Loucy (cell line): ENCODE measurements at regions not wholly inside any gene's neighbourhood (a gene's known extent, or its start where the extent isn't known, plus 50 kb on each side); places are given as distances from the start of the nearest gene placed in this dataset.

Experiments used
- H2AFZ ChIP-seq: fragments of 200-600 bp; sonication (generic); 2 replicates; pipeline ENCODE4 v1.6.0; 2016; ENCODE audit warnings: antibody characterized with exemption, mild to moderate bottlenecking, low read length, moderate library complexity
- H3F3A ChIP-seq: fragments of 200-600 bp; 2 replicates; pipeline ENCODE4 v1.6.0; 2016; ENCODE audit warnings: antibody characterized with exemption, low read depth, mild to moderate bottlenecking
- H3K27me3 ChIP-seq: fragments of 200-600 bp; sonication (generic); 2 replicates; pipeline ENCODE4 v1.6.1; 2014; ENCODE audit warnings: low read length, mild to moderate bottlenecking; ENCODE audit not compliant: insufficient read depth, poor library complexity, severe bottlenecking
- H3K36me3 ChIP-seq: fragments of 200-600 bp; sonication (generic); 2 replicates; pipeline ENCODE4 v1.6.1; 2016; ENCODE audit warnings: low read length; ENCODE audit not compliant: insufficient read depth
- H3K4me1 ChIP-seq: fragments of 200-600 bp; sonication (generic); 2 replicates; pipeline ENCODE4 v1.5.1; 2014; ENCODE audit warnings: low read length, mild to moderate bottlenecking; ENCODE audit not compliant: insufficient read depth, poor library complexity, severe bottlenecking
- H3K4me2 ChIP-seq: fragments of 200-600 bp; sonication (generic); 2 replicates; pipeline ENCODE4 v1.6.0; 2014; ENCODE audit warnings: antibody characterized with exemption, low read length, low read depth, mild to moderate bottlenecking; ENCODE audit not compliant: poor library complexity, severe bottlenecking
- H3K4me3 ChIP-seq: fragments of 200-600 bp; sonication (generic); 2 replicates; pipeline ENCODE4 v1.5.1; 2014; ENCODE audit warnings: low read length, mild to moderate bottlenecking, mixed read lengths; ENCODE audit not compliant: poor library complexity, severe bottlenecking
- H3K79me2 ChIP-seq: fragments of 200-600 bp; sonication (generic); 2 replicates; pipeline ENCODE4 v1.6.1; 2014; ENCODE audit warnings: low read length; ENCODE audit not compliant: insufficient read depth
- H3K9ac ChIP-seq: fragments of 200-600 bp; sonication (generic); 2 replicates; pipeline ENCODE4 v1.6.0; 2014; ENCODE audit warnings: mild to moderate bottlenecking, low read depth, low read length, moderate library complexity; ENCODE audit not compliant: poor library complexity, severe bottlenecking
- H3K9me2 ChIP-seq: fragments of 200-600 bp; sonication (generic); replicated peaks from 2 replicates; pipeline ENCODE4 v1.6.1; 2016; ENCODE audit warnings: low read depth, low read length, mixed read lengths
- H3K9me3 ChIP-seq: fragments of 200-600 bp; sonication (generic); 2 replicates; pipeline ENCODE4 v1.6.1; 2014; ENCODE audit warnings: mild to moderate bottlenecking, antibody characterized with exemption, low read length, low read depth; ENCODE audit not compliant: insufficient read depth
- H4K20me1 ChIP-seq: fragments of 200-600 bp; sonication (generic); 2 replicates; pipeline ENCODE4 v1.6.0; 2014; ENCODE audit warnings: antibody characterized with exemption, low read length, mild to moderate bottlenecking; ENCODE audit not compliant: insufficient read depth, poor library complexity, severe bottlenecking
- EZH2phosphoT487 ChIP-seq: fragments of 200-600 bp; IDR thresholded peaks from 2 replicates; pipeline ENCODE4 v1.6.1; 2018; ENCODE audit warnings: antibody characterized with exemption, mild to moderate bottlenecking, moderate library complexity, borderline replicate concordance
- TF ChIP-seq, protein P1 (sequence below): fragments of 200-600 bp; sonication (generic); conservative IDR thresholded peaks from 2 replicates; pipeline ENCODE4 v1.5.1; 2014; ENCODE audit warnings: mild to moderate bottlenecking, antibody characterized with exemption, low read length

GRCh38 chr10:9825491-9826018 lies 1192.1 kb upstream of the CELF2 start:
- H3K9me2 ChIP-seq: no peaks in the 10 kb centered on the region
- H3K9me3 ChIP-seq: no peaks in the 10 kb centered on the region
- H3K9ac ChIP-seq: no peak overlapping the region
- no peaks in the 10 kb centered on the region for H3F3A ChIP-seq
- no peaks in the 10 kb centered on the region for H3K4me1 ChIP-seq
- no peaks in the 10 kb centered on the region for H3K36me3 ChIP-seq
- H3K27me3 ChIP-seq: no peaks in the 10 kb centered on the region
- no peak for TF ChIP-seq EZH2phosphoT487
- TF ChIP-seq, protein P1, sequence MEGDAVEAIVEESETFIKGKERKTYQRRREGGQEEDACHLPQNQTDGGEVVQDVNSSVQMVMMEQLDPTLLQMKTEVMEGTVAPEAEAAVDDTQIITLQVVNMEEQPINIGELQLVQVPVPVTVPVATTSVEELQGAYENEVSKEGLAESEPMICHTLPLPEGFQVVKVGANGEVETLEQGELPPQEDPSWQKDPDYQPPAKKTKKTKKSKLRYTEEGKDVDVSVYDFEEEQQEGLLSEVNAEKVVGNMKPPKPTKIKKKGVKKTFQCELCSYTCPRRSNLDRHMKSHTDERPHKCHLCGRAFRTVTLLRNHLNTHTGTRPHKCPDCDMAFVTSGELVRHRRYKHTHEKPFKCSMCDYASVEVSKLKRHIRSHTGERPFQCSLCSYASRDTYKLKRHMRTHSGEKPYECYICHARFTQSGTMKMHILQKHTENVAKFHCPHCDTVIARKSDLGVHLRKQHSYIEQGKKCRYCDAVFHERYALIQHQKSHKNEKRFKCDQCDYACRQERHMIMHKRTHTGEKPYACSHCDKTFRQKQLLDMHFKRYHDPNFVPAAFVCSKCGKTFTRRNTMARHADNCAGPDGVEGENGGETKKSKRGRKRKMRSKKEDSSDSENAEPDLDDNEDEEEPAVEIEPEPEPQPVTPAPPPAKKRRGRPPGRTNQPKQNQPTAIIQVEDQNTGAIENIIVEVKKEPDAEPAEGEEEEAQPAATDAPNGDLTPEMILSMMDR: no peak
- H2AFZ ChIP-seq: no peak overlapping the region
- H4K20me1 ChIP-seq: no peaks in the 10 kb centered on the region
- H3K4me2 ChIP-seq: no peak overlapping the region
- no peak overlapping the region for H3K4me3 ChIP-seq
- no peaks in the 10 kb centered on the region for H3K79me2 ChIP-seq

GRCh38 chr10:9828110-9828509 lies 1189.6 kb upstream of the CELF2 start:
- H3K9me2 ChIP-seq: no peaks in the 10 kb centered on the region

DNA sequence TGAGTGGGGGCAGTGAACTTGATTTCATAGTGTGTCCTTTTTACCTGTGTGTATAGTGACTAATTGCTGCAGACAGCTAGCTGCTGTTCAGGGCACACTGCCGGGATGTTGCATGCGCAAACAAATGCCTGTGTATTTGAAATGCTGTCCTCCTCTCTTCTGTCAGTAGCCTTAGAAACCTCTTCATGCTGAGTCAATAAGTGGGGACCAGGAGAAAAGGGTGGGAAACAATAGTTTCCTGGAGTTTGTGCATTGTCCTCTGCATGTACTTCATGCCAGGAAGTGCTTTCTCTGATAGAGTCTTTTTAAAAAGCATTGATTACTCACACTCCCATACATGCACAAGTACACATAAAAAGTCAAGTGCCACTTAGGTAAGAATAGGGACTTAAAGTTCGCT lies 1183.7 kb upstream of the CELF2 start:
- H3K4me2 ChIP-seq: no peak overlapping the region
- H3K4me1 ChIP-seq: no peaks in the 10 kb centered on the region
- no peaks in the 10 kb centered on the region for H3K9me3 ChIP-seq
- no peaks in the 10 kb centered on the region for H3K27me3 ChIP-seq
- no peaks in the 10 kb centered on the region for H4K20me1 ChIP-seq
- H3K79me2 ChIP-seq: no peaks in the 10 kb centered on the region
- TF ChIP-seq, protein P1: no peak
- TF ChIP-seq EZH2phosphoT487: no peak
- H3K9ac ChIP-seq: no peak overlapping the region
- H3K4me3 ChIP-seq: no peak overlapping the region
- no peak overlapping the region for H2AFZ ChIP-seq
- no peaks in the 10 kb centered on the region for H3K9me2 ChIP-seq
- H3F3A ChIP-seq: no peaks in the 10 kb centered on the region
- H3K36me3 ChIP-seq: no peaks in the 10 kb centered on the region

More at GRCh38 chr10:9828110-9828509, 1189.6 kb upstream of the CELF2 start:
- Histone ChIP-seq H3K36me3 (no peaks in the 10 kb centered on the region), H3K4me1 (no peaks in the 10 kb centered on the region), H3F3A (no peaks in the 10 kb centered on the region), H3K79me2 (no peaks in the 10 kb centered on the region), H2AFZ (no peak overlapping the region), H3K27me3 (no peaks in the 10 kb centered on the region), H4K20me1 (no peaks in the 10 kb centered on the region), H3K4me3 (no peak overlapping the region), H3K9ac (no peak overlapping the region), H3K9me3 (no peaks in the 10 kb centered on the region), H3K4me2 (no peak overlapping the region)
- no peak for TF ChIP-seq EZH2phosphoT487
- TF ChIP-seq, protein P1: no peak
